ENCODE measurements at regions not wholly inside any gene's neighbourhood (a gene's known extent, or its start where the extent isn't known, plus 50 kb on each side); places are given as distances from the start of the nearest gene placed in this dataset.

DNA sequence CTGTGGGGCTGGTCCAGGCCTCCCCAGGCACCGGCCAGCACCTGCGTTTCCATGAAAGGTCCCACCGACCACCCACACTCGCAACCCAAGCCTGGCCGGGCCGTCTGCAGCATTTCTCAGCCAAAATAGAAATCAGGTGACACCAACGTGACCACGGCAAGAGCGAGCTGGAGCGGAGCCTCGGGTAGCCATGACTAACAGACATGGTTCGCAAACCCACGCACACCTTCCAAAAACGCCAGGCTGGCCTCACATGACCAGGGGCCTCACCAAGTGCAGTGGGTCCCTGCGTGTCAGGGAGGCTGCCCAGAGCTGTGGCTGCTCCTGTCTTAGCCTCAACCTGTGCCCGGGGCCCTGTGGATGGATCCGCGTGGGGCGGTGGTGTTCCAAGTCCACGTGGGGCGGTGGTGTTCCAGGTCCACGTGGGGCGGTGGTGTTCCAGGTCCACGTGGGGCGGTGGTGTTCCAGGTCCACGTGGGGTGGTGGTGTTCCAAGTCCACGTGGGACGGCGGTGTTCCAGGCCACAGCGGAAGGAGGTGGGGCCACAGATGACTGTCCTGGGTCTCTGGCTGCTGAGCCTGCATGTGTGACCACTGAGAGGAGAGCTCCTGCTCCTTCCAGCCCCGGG lies 64.4 kb upstream of the ADGRA1 start:
- H3K4me3 Mint-ChIP-seq = no peak overlapping the region
- no peak overlapping the region for H3K27ac Mint-ChIP-seq
- H3K4me1 ChIP-seq (ENCODE audit: insufficient read depth, low read length) = no peaks in the 10 kb centered on the region
- H3K9me3 Mint-ChIP-seq = no peaks in the 10 kb centered on the region
- POLR2A ChIA-PET = no interaction called here
- no peaks in the 10 kb centered on the region for H3K9me3 ChIP-seq (ENCODE audit: low read length)
- no peaks in the 10 kb centered on the region for H3K27me3 ChIP-seq (ENCODE audit: insufficient read depth, low read length, poor library complexity, severe bottlenecking)
- H3K36me3 ChIP-seq (ENCODE audit: insufficient read depth, low read length) = no peaks in the 10 kb centered on the region
- no peak overlapping the region for H3K4me3 ChIP-seq (ENCODE audit: low read length)
- no peaks in the 10 kb centered on the region for H3K4me1 Mint-ChIP-seq
- DNase-seq = no peak
- no peaks in the 10 kb centered on the region for H3K27me3 Mint-ChIP-seq
- H3K36me3 Mint-ChIP-seq = no peaks in the 10 kb centered on the region
- CTCF ChIA-PET = no interaction called here
- no peak overlapping the region for H3K27ac ChIP-seq (ENCODE audit: low read depth, low read length)

DNA sequence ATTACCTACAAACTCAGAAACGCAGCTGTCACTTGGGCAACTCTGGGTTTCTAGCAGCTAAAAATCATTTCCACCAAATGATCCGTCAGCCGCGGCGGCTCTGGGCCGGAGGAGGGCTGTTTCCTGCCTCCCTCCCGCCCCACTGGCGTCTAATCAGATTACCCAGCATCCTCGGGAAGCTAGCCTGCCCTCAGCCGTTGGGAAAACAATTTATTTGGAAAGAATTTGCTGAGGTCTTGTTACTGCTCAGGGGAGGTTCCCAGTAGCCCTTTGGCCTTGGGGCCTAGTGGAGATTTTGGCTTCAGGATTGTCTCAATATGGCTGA lies 65.0 kb upstream of the ADGRA1 start:
- Histone ChIP-seq H3K4me3 (ENCODE audit: low read length) (no peak overlapping the region), H3K4me1 (ENCODE audit: insufficient read depth, low read length) (no peaks in the 10 kb centered on the region), H3K36me3 (ENCODE audit: insufficient read depth, low read length) (no peaks in the 10 kb centered on the region), H3K27ac (ENCODE audit: low read depth, low read length) (no peak overlapping the region), H3K27me3 (ENCODE audit: insufficient read depth, low read length, poor library complexity, severe bottlenecking) (no peaks in the 10 kb centered on the region), H3K9me3 (ENCODE audit: low read length) (no peaks in the 10 kb centered on the region)
- H3K27ac Mint-ChIP-seq = no peak overlapping the region
- ChIA-PET POLR2A (no interaction called here), CTCF (no interaction called here)
- no peak overlapping the region for H3K4me3 Mint-ChIP-seq
- no peak for DNase-seq
- no peaks in the 10 kb centered on the region for H3K4me1 Mint-ChIP-seq
- no peaks in the 10 kb centered on the region for H3K36me3 Mint-ChIP-seq
- H3K27me3 Mint-ChIP-seq = no peaks in the 10 kb centered on the region
- H3K9me3 Mint-ChIP-seq = no peaks in the 10 kb centered on the region

- Mint-ChIP-seq H3K4me1 (no peaks in the 10 kb centered on the region), H3K27ac (no peak overlapping the region), H3K4me3 (no peak overlapping the region), H3K27me3 (no peaks in the 10 kb centered on the region), H3K36me3 (no peaks in the 10 kb centered on the region), H3K9me3 (no peaks in the 10 kb centered on the region)
- Histone ChIP-seq H3K27me3 (ENCODE audit: insufficient read depth, low read length, poor library complexity, severe bottlenecking) (no peaks in the 10 kb centered on the region), H3K4me3 (ENCODE audit: low read length) (no peak overlapping the region), H3K27ac (ENCODE audit: low read depth, low read length) (no peak overlapping the region), H3K4me1 (ENCODE audit: insufficient read depth, low read length) (no peaks in the 10 kb centered on the region), H3K36me3 (ENCODE audit: insufficient read depth, low read length) (no peaks in the 10 kb centered on the region), H3K9me3 (ENCODE audit: low read length) (no peaks in the 10 kb centered on the region)
- CTCF ChIA-PET = no interaction called here
- POLR2A ChIA-PET = no interaction called here
- no peak for DNase-seq
Observed at GRCh38 chr10:133021963-133022775, 65.6 kb upstream of the ADGRA1 start.

DNA sequence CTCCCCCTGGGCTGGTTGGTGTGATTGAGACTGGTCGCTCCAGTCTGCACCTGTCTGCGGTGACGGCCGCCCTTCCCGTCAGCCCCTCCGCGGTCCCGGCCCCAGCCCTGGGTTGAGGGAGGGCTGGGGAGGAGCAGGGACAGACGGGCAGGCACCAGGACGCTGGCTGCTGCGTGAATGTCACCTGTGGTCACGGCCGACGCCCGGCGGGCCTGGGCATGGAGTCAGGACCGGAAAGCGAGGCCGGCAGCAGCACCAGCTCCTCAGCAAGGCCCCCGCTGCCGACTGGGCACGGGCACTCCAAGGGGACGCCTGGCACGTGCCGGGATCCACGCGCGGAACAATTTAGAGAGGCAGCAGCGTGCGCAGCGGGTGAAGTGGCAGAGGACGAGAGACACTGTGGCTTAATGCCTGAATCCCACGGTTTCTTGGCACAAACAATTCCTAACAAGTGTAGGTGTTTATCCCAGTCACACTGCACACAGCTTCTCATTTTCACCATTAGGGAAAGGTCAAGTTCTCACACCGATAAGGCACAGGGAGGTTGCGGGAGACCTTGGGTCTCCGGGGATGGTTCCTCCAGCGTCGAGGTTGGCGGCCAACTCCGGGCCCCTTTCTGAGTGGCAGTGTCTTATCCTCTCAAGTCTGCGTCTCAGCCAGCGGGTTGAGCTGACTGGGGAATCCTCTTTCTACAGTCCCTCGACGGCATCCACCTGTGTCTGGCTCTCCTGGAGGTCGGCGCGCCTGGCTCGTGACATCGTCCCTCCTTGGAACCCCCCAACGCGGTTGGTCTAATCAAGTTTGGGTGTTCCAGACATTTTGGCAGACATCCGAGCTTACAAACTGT lies 66.4 kb upstream of the ADGRA1 start:
- H3K4me3 ChIP-seq (ENCODE audit: low read length) = no peak overlapping the region
- H3K9me3 ChIP-seq (ENCODE audit: low read length) = no peaks in the 10 kb centered on the region
- Mint-ChIP-seq H3K4me1 (no peaks in the 10 kb centered on the region), H3K36me3 (no peaks in the 10 kb centered on the region), H3K4me3 (no peak overlapping the region), H3K9me3 (peaks cover 0 to 2% (median 0%) of the 10 kb centered on the region in 5 donors), H3K27ac (no peak overlapping the region), H3K27me3 (no peaks in the 10 kb centered on the region)
- no peaks in the 10 kb centered on the region for H3K36me3 ChIP-seq (ENCODE audit: insufficient read depth, low read length)
- H3K27me3 ChIP-seq (ENCODE audit: insufficient read depth, low read length, poor library complexity, severe bottlenecking) = no peaks in the 10 kb centered on the region
- POLR2A ChIA-PET = no interaction called here
- H3K4me1 ChIP-seq (ENCODE audit: insufficient read depth, low read length) = no peaks in the 10 kb centered on the region
- DNase-seq = no peak
- CTCF ChIA-PET = no interaction called here
- no peak overlapping the region for H3K27ac ChIP-seq (ENCODE audit: low read depth, low read length)

- H3K36me3 Mint-ChIP-seq = no peaks in the 10 kb centered on the region
Observed at GRCh38 chr10:133020193-133020817, 67.4 kb upstream of the ADGRA1 start.

DNA sequence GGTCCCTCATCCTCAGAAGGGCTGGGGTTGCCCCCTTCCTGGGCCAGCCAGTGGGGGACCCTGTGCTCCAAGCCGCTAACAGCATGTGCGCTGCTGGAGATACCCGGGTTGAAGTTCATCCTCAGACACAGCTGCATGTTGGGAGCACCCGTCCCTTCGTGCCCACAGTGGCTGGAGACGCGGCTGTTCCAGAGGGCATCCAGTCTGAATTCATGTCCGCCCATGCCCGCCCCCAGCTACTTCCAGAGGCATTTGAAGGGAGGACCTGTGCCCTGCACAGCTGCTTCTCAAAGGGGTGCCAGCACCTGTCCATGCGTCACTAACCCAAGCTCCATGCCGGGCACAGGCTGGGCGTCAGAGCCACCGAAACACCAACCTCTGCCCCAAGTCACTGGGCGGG lies 68.1 kb upstream of the ADGRA1 start:
- no peak overlapping the region for H3K4me3 ChIP-seq (ENCODE audit: low read length)
- H3K27me3 ChIP-seq (ENCODE audit: insufficient read depth, low read length, poor library complexity, severe bottlenecking) = no peaks in the 10 kb centered on the region
- H3K27ac ChIP-seq (ENCODE audit: low read depth, low read length) = no peak overlapping the region
- Mint-ChIP-seq H3K4me1 (no peaks in the 10 kb centered on the region), H3K27ac (no peak overlapping the region), H3K27me3 (no peaks in the 10 kb centered on the region), H3K9me3 (peaks cover 0 to 2% (median 0%) of the 10 kb centered on the region in 5 donors), H3K36me3 (no peaks in the 10 kb centered on the region), H3K4me3 (no peak overlapping the region)
- ChIA-PET CTCF (no interaction called here), POLR2A (no interaction called here)
- H3K9me3 ChIP-seq (ENCODE audit: low read length) = no peaks in the 10 kb centered on the region
- DNase-seq = no peak
- no peaks in the 10 kb centered on the region for H3K4me1 ChIP-seq (ENCODE audit: insufficient read depth, low read length)
- no peaks in the 10 kb centered on the region for H3K36me3 ChIP-seq (ENCODE audit: insufficient read depth, low read length)

More at GRCh38 chr10:133020193-133020817, 67.4 kb upstream of the ADGRA1 start:
- Histone ChIP-seq H3K4me1 (ENCODE audit: insufficient read depth, low read length) (no peaks in the 10 kb centered on the region), H3K27me3 (ENCODE audit: insufficient read depth, low read length, poor library complexity, severe bottlenecking) (no peaks in the 10 kb centered on the region), H3K9me3 (ENCODE audit: low read length) (no peaks in the 10 kb centered on the region), H3K27ac (ENCODE audit: low read depth, low read length) (no peak overlapping the region), H3K36me3 (ENCODE audit: insufficient read depth, low read length) (no peaks in the 10 kb centered on the region), H3K4me3 (ENCODE audit: low read length) (no peak overlapping the region)
- Mint-ChIP-seq H3K27ac (no peak overlapping the region), H3K4me1 (no peaks in the 10 kb centered on the region), H3K4me3 (no peak overlapping the region), H3K9me3 (peaks cover 0 to 2% (median 0%) of the 10 kb centered on the region in 5 donors), H3K27me3 (no peaks in the 10 kb centered on the region)
- DNase-seq = no peak
- CTCF ChIA-PET = no interaction called here
- POLR2A ChIA-PET = no interaction called here

DNA sequence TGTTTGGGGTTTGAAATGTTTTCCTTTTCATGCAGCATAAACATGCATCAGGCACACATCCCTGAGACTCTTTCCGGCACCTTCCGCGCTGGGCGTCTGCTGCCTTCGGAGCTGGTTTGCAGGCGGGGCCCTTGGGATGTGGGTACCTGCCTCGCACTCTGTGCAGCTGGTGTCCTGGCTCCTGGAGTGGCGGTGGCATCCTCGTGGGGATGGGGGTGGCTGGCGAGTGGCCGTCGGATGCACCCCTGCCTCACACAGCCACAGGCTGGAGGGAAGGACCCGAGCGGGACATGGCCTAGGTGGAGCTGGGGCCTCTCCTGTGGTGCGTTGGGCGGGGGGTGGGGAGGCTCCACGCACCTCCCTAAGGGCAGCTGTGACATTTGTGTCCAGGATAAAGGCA lies 68.5 kb upstream of the ADGRA1 start:
- no peak for DNase-seq
- Histone ChIP-seq H3K9me3 (ENCODE audit: low read length) (no peaks in the 10 kb centered on the region), H3K4me3 (ENCODE audit: low read length) (no peak overlapping the region), H3K36me3 (ENCODE audit: insufficient read depth, low read length) (no peaks in the 10 kb centered on the region), H3K27me3 (ENCODE audit: insufficient read depth, low read length, poor library complexity, severe bottlenecking) (no peaks in the 10 kb centered on the region), H3K27ac (ENCODE audit: low read depth, low read length) (no peak overlapping the region), H3K4me1 (ENCODE audit: insufficient read depth, low read length) (no peaks in the 10 kb centered on the region)
- no peaks in the 10 kb centered on the region for H3K4me1 Mint-ChIP-seq
- no peaks in the 10 kb centered on the region for H3K27me3 Mint-ChIP-seq
- ChIA-PET POLR2A (no interaction called here), CTCF (no interaction called here)
- H3K27ac Mint-ChIP-seq = no peak overlapping the region
- no peak overlapping the region for H3K4me3 Mint-ChIP-seq
- H3K9me3 Mint-ChIP-seq = peaks cover 0 to 2% (median 0%) of the 10 kb centered on the region in 5 donors
- H3K36me3 Mint-ChIP-seq = no peaks in the 10 kb centered on the region

GRCh38 chr10:133018491-133018890 lies 69.2 kb upstream of the ADGRA1 start:
- ChIA-PET CTCF (no interaction called here), POLR2A (no interaction called here)
- Mint-ChIP-seq H3K9me3 (peaks cover 0 to 2% (median 0%) of the 10 kb centered on the region in 5 donors), H3K27me3 (no peaks in the 10 kb centered on the region), H3K27ac (no peak overlapping the region), H3K4me3 (no peak overlapping the region), H3K36me3 (no peaks in the 10 kb centered on the region), H3K4me1 (no peaks in the 10 kb centered on the region)
- H3K36me3 ChIP-seq (ENCODE audit: insufficient read depth, low read length) = no peaks in the 10 kb centered on the region
- H3K27ac ChIP-seq (ENCODE audit: low read depth, low read length) = no peak overlapping the region
- no peaks in the 10 kb centered on the region for H3K4me1 ChIP-seq (ENCODE audit: insufficient read depth, low read length)
- no peak overlapping the region for H3K4me3 ChIP-seq (ENCODE audit: low read length)
- H3K9me3 ChIP-seq (ENCODE audit: low read length) = no peaks in the 10 kb centered on the region
- H3K27me3 ChIP-seq (ENCODE audit: insufficient read depth, low read length, poor library complexity, severe bottlenecking) = no peaks in the 10 kb centered on the region
- DNase-seq = no peak
